Testis (tissue), 2 donors: ENCODE measurements at regions not wholly inside any gene's neighbourhood (a gene's known extent, or its start where the extent isn't known, plus 50 kb on each side); places are given as distances from the start of the nearest gene placed in this dataset.

Experiments used
- POLR2A ChIP-seq: fragments of 450-650 bp; IDR thresholded peaks from one replicate; pipeline ENCODE4 v1.6.1; 2017; ENCODE audit warnings: antibody characterized with exemption, mild to moderate bottlenecking, moderate library complexity
- TF ChIP-seq, protein P1 (sequence below), 3 experiments: fragments of 450-650 bp in 2 of 3; fragments of 200-600 bp in 1 of 3; sonication (generic) in 1 of 3; IDR thresholded peaks; one replicate each; pipeline ENCODE4 v1.5.1; 2016 to 2019; ENCODE audit warnings: antibody characterized with exemption in 3 of 3, mild to moderate bottlenecking in 2 of 3, moderate library complexity in 1 of 3

DNA sequence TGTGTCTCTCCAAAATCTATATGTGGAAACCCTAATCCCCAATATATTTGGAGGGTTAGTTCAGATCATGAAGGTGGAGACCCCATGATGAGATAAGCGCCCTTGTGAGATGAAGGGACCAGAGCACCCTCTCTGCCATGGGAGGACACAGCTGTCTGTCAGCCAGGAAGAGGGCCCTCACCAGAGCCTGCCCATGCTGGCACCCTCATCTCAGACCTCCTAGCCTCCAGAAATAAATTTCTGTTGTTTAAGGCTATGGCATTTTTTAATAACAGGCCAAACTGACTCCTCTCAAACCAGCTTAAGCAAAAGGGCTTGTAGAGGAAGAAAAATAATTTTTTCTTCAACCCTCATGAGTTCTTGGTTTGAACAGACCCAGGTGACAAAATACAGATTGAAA, 79.2 kb upstream of the MAMDC2 start:
- TF ChIP-seq, protein P1, sequence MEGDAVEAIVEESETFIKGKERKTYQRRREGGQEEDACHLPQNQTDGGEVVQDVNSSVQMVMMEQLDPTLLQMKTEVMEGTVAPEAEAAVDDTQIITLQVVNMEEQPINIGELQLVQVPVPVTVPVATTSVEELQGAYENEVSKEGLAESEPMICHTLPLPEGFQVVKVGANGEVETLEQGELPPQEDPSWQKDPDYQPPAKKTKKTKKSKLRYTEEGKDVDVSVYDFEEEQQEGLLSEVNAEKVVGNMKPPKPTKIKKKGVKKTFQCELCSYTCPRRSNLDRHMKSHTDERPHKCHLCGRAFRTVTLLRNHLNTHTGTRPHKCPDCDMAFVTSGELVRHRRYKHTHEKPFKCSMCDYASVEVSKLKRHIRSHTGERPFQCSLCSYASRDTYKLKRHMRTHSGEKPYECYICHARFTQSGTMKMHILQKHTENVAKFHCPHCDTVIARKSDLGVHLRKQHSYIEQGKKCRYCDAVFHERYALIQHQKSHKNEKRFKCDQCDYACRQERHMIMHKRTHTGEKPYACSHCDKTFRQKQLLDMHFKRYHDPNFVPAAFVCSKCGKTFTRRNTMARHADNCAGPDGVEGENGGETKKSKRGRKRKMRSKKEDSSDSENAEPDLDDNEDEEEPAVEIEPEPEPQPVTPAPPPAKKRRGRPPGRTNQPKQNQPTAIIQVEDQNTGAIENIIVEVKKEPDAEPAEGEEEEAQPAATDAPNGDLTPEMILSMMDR (IDR thresholded peaks at IDR 0.05), result no peak
- no peak for TF ChIP-seq POLR2A
